DOHH2 (cell line): ENCODE measurements at regions not wholly inside any gene's neighbourhood (a gene's known extent, or its start where the extent isn't known, plus 50 kb on each side); places are given as distances from the start of the nearest gene placed in this dataset.

ENCODE experiments used
- EZH2phosphoT487 ChIP-seq: fragments of 200-600 bp; sonication (generic); IDR thresholded peaks from 2 replicates; pipeline ENCODE4 v1.6.1; 2017; ENCODE audit warnings: borderline replicate concordance, mild to moderate bottlenecking, antibody characterized with exemption, low read length, moderate library complexity, mixed read lengths
- TF ChIP-seq, protein P1 (sequence below): fragments of 200-600 bp; sonication (generic); IDR thresholded peaks from one replicate; pipeline ENCODE4 v1.5.1; 2014; ENCODE audit warnings: antibody characterized with exemption, mild to moderate bottlenecking, low read depth, low read length; ENCODE audit not compliant: poor library complexity, severe bottlenecking

DNA sequence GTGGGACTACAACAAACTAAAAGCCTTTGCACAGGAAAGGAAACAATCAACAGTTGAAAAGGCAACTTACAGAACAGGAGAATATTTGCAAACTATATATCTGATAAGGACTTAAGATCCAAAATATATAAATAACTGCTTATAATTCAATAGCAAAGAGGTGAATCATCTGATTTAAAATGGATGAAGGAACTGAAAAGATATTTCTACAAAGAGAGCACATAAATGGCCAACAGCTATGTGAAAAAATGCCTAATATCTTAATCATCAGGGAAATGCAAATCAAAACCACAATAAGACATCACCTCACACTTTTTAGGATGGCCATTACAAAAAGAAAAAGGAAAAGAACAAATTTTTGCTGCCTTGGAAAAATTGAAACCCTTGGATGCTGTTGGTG is 100.4 kb downstream of the LURAP1L start:
- TF ChIP-seq, protein P1, sequence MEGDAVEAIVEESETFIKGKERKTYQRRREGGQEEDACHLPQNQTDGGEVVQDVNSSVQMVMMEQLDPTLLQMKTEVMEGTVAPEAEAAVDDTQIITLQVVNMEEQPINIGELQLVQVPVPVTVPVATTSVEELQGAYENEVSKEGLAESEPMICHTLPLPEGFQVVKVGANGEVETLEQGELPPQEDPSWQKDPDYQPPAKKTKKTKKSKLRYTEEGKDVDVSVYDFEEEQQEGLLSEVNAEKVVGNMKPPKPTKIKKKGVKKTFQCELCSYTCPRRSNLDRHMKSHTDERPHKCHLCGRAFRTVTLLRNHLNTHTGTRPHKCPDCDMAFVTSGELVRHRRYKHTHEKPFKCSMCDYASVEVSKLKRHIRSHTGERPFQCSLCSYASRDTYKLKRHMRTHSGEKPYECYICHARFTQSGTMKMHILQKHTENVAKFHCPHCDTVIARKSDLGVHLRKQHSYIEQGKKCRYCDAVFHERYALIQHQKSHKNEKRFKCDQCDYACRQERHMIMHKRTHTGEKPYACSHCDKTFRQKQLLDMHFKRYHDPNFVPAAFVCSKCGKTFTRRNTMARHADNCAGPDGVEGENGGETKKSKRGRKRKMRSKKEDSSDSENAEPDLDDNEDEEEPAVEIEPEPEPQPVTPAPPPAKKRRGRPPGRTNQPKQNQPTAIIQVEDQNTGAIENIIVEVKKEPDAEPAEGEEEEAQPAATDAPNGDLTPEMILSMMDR, result no peak
- TF ChIP-seq EZH2phosphoT487, result no peak
